ENCODE measurements at regions not wholly inside any gene's neighbourhood (a gene's known extent, or its start where the extent isn't known, plus 50 kb on each side); places are given as distances from the start of the nearest gene placed in this dataset.
"Not testable (repeated sequence)": the region's sequence is repeated elsewhere in the genome, so short reads cannot be mapped to it uniquely, and the experiment has no call there.

DNA sequence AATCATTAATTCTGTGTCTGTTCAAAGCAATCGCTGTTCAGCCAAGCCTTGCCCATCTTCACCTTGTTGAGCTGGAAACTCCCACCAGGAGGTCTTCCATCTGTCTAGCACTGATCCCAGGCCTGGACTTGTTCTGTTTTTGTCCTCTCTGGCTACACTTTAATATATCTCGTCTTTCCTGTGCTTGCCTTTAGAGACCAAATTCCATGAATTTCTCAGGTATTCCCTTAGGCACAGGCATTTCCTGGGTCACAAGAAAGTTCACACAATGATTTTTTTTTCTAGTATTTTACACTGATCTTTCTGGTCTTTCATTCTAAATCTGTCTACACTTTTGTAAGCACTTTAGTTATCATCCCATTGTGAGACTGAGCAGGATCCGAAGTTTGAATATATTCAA lies 116.4 kb upstream of the CCND2 start:
- DNase-seq (ENCODE audit: low read depth in 2 of 2), result no peak

DNA sequence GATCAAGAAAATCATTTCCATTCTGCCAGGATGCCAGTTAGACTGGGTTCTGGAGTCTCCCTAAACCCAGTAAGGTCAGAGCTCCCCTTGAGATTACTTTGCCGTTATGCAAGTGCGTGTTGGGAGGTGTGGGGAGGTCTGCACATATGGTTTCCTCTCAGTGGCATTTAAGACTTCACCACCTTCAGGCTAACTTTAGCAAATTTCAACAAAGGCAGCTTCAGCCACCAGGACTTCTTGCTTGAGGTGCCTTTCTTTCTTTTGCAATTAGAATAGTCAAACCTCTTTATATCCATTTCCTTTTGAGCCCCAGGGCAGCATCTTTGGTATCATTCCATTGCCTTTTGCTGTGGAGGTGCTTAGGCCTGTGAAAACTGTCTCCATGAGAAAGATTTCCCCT lies 117.2 kb upstream of the CCND2 start:
- no peak for DNase-seq (ENCODE audit: low read depth in 2 of 2)

DNA sequence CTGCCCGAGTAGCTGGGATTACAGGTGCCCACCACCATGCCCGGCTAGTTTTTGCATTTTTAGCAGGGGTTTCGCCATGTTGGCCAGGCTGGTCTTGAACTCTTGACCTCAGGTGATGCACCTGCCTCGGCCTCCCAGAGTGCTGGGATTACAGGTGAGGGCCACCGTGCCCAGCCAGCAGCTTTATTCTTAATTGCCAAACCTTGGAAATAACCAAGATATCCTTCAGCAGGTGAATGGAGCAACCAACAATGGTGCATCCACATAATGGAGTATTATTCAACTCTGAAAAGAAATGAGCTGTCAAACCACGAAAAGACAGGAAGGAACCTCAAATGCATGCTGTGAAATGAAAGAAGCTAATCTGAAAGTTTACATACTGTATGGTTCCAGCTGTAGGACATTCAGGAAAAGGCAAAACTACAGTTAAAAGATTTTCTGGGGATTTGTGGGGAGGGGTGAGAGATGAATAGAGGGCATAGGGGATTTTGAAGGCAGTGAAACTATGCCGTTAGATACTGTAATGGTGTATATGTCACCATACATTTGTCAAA lies 118.8 kb upstream of the CCND2 start:
- DNase-seq (ENCODE audit: low read depth in 2 of 2), result no peak

DNA sequence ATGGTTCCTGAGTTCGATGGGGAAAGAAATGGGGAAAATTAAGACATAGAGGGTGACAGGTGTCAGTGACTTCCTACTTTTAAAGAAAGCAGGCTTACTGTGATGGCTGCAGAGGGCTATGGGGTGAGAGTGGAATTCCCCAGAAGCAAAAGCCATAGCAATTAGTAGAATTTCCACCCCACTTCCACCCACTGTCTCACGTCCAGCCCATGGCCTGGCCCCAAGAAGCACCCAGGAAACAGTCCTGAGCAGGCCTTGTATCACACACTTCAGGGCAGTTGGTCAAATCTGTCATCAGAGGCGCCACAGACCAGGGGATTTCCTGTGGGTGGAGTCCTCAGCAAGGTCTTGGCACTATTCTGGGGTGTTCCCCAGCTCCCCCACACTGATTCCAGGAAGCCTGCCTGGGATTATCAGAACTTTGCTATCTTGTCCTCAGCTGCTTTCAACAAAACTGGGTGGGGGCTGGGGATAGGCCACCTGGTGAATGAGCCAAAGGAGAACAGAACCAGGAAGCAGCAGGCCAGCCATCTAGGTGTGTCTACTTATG lies 120.1 kb upstream of the CCND2 start:
- DNase-seq (ENCODE audit: low read depth in 2 of 2), result no peak

DNA sequence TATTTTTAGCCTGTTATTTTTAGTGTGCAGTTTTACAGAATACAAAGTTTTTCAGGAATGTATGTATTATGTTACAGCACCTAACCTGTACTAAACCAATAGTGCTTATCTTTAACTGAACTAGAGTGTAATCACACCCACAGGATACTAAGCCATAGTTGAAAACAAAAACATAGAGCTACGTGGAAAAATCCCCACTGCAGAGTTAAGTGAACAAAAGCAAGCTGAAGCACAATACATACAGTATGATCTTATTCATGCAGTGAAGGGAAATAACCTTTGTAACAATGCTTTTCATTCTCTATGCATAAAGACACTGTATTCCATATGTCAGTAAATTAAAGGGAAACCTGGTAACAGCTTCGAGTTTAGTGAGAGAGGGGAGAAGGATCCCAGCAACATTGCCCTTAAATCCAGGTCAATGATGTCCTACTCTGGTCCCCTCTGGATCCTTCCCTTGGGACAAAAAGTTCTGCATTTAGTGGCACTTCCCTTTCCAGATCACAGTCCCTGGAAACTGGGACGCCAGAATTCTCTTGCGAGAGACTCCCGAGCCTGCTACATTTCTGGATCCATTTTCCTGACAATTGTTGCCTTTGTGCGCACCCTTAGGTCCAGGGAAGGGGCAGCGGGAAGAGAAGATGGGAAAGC lies 121.3 kb upstream of the CCND2 start:
- DNase-seq (ENCODE audit: low read depth in 2 of 2), result no peak

DNA sequence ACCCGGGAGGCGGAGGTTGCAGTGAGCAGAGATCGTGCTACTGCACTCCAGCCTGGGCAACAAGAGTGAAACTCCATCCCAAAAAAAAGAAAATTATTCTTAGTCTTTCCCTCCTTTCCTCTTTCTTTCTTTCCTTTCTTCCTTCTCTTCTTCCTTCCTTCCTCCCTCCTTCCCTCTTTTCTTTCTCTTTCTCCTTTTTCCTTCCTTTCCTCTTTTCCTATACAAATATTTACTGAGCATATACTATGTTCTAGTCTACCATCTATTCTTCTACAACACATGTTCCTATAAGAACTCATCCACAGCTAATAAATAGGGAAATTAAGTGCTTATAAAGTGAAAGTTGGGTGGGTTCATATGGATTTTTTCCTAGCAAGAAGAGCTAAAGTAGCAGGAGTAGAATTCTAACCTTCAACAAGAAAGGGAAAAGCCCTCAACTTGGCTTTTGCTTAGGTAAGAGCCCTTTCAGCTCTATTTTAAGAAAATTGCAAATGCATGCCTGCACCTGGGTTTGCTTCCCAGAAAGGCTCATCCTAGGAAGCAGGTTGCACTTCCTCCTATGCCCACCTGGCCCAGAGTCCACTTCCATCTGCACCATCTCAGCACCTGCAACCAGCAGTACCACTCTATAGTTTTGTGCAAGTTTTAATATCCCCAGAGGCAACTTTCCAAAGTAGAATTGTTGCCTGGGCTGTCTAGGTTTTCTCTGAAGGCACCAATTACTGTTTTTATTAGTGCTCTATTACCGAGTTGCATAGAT lies 122.0 kb upstream of the CCND2 start:
- DNase-seq (ENCODE audit: low read depth in 2 of 2), result no peak

DNA sequence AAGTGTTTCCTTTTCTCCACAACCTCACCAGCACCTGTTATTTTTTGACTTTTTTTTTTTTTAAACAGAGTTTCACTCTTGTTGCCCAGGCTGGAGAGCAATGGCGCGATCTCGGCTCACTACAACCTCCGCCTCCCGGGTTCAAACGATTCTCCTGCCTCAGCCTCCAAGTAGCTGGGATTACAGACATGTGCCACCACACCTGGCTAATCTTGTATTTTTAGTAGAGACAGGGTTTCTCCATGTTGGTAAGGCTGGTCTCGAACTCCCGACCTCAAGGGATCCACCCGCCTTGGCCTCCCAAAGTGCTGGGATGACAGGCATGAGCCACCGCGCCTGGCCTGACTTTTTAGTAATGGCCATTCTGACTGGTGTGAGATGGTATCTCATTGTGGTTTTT lies 123.2 kb upstream of the CCND2 start:
- DNase-seq (ENCODE audit: low read depth in 2 of 2), result not testable (repeated sequence)

DNA sequence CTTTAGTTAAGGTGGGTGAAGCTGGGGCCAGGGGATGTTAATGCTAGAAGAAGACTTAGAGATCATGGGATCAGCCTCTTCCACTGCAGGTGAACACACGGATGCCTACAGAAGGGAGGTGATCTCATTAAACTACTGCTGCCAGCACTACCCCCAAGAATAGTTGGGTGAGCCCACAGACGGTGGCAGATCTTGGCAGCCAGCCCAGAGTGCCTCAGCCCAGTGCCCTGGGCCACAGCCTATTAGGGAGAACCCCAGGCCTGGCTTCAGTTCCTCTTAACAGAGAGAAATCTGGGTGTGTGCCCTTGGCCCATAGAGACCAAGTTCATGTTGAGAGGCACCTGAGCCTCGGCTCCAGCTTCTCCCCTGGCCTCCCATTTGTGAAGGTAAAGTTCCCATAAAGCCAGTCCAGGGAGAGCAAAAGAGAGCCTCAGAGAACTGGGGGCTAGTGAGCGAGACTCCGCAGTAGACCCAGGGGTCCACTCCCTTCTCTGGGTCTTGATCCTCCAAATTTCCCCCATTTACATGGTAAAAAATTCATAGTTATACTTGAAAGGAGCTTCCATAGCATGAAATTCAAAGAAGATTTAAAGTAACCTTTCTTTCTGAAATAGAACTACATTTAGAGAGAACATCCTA lies 125.0 kb upstream of the CCND2 start:
- DNase-seq (ENCODE audit: low read depth in 2 of 2), result no peak

DNA sequence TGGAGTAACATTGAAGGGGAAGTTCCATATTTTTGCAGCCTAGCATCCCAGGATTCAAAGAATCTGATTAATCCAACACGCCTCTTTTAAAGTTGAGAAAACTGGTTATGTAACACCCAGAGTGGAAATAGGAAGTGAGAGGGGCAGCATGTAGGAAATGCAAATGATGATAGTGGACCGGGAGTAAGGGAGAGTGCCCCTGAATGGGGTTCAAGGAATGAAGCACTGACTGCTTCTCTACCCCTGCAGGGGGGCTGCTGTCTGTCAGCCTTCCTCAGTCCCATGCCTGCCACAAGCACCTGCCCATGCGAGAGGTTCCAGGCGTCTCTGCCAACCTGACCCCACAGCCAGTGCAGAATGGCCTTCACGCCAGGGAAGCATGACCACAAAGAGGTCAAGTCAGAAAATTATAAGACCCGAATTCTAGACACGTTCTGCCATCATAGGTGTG lies 126.5 kb upstream of the CCND2 start:
- DNase-seq (ENCODE audit: low read depth in 2 of 2), result no peak

DNA sequence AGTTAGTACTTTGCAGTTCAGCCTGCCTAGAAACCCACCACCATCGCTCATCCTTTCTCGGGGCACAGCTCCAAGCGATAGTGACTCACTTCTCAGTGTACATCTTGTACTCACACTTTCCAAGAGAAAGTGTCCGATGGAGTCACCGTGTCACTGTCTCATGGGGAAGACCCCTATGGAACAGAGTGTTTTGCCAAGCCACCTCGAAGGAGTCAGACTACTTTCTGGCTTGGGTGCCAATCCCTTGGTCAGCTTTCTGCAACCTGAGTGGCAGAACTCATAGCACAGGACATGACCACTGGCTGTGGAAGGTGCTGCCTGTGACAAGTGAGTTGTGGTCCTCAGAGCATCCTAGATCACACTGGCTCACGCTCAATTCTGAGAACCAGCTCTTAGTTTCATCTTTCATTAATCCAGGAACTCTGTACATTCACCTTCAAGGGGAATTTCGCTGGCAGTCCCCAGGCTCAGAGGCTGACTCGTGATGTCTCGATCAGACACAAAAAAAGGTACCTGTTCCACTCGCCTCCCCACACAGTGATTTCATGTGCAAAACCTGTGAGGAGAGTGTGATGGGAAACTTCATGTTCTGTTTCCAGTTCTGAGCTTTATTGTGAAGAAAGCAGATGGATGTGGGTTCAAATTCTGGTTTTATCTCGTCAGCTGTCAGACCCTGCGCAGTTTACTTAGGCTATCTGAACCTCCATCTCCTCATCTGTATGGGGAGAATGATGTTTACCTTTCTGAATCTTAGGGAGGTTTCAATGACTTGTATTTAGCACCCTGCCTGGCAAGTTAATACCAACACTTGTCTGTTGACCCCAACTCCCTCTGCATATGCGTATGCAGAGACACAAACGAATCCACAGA lies 127.3 kb upstream of the CCND2 start:
- no peak for DNase-seq (ENCODE audit: low read depth in 2 of 2)

DNA sequence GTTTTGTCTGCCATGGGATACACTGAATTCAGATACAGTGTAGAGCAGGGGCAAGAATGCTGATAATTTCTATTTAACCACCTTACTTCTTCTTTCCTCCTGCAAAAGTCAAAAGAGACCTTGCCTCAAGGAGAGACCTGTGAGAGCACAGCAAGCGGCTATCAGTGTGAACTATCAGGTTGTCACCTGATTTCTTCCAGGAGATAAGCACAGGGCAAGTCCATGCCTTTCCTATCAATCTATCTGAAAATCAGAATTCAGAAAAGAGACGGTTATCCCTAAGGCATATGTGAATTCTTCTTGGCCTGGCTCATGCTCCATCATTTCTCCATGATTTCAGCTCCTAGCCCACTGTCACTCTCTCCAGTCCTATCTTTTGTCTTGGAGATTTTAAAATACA lies 128.9 kb upstream of the CCND2 start:
- no peak for DNase-seq (ENCODE audit: low read depth in 2 of 2)

DNA sequence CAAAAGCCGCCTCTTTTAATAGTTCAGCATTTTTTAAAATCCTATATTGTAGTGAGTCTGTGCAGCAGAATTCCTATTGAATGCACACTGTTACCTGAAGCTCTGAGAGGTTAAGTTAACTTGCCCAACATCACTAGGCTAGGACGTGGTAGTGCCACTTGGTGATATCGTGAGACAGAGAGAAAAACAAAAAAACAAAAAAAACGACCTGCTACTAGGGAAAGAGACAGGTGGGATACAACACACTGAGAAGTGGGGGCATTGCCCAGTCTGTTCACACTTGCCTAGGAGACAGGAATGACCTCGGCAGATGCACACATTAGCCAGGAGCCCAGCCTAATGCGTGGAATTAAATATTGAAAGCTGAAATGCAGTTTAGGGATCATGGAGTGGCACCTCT lies 129.7 kb upstream of the CCND2 start:
- no peak for DNase-seq (ENCODE audit: low read depth in 2 of 2)

DNA sequence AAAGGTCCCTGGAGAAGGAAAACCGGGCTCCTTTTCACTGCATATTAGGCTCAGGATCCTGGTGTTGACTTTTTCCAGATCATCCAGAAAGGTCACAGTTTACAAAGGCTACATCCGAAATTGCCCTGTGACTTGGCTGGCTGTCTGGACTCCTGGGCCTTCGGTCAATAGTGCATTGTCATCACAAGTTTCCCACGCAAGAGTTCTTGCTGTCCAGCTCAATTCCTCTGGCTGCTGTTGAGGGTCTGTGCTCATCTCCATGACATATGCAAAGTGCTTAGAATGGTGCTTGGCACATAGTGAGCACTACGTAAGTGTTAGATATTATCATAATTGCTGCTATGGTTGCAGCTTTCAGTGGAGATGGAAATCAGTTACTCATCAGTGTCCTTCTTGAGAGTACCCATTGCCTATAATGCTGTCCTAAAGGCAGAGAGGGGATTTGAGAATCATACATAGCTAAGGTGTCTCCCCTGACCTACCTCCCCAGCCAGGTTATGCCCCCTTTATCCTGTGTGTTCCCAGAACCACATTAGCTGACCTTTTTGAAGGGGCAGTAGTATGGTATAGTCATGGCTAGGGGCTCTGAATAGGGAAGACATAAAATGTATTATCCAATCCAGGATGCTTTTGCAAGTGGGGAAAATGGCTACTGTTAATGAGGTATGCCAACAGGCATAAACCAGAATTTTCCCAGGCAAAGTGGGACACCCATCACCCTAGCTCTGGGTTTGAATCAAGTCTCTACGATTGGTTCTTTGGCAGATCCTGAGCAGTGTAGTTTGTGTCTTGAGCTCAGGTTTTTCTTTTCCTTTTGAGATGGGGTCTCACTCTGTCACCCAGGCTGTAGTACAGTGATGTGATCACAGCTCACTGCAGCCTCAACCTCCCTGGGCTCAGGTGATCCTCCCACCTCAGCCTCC lies 132.0 kb upstream of the CCND2 start:
- DNase-seq (ENCODE audit: low read depth in 2 of 2), result no peak

DNA sequence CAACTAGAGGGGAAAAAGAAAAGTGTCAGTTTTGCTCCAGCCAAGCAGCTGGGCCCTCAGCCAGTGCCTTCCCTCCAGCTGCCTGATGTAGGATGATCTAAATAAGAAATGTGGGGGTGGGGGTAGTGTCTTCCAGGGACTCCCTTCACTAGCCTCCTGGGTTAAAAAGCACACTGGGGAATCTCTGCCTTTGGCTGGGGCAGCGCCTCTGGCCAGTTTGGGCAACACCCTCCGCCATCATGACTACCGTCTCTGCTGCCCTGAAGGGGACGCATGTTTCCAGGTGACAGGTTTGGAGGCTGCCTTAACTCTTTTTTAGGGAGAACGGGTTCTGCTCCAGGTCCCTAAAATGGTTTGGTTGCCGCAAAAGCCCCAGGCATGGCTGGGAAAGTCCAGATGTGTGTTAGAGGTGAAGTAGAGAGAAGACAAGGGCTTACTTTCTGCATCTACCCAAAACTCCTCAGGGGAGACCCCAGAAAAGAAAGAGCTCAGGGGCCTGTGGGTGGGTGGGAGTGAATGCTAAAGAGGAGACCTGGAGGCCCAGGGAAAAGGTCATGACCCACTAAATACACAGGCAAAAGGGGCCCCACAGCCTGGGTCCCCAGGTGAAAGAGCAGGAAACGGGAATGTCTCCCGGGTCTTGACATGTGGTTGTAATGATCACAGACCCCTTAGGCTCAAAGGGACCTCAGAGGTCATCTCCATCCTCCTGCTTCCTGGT lies 132.8 kb upstream of the CCND2 start:
- no peak for DNase-seq (ENCODE audit: low read depth in 2 of 2)

DNA sequence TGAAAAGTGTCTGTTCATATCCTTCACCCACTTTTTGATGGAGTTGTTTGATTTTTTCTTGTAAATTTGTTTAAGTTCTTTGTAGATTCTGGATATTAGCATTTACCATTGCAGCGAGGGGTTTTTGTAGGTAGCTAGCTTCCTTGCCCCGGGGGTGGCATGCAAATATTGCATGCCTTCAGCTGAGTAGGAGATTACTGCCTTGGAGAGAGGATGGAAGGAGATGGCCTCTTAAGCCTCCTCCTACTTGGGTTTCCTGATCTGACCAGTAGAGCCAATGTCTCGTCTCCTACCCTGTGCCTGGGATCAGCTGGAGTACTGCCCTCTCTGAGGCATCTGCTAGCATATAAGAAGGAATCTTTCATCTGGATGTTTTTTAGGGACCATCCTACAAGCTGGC lies 134.4 kb upstream of the CCND2 start:
- no peak for DNase-seq (ENCODE audit: low read depth in 2 of 2)

DNA sequence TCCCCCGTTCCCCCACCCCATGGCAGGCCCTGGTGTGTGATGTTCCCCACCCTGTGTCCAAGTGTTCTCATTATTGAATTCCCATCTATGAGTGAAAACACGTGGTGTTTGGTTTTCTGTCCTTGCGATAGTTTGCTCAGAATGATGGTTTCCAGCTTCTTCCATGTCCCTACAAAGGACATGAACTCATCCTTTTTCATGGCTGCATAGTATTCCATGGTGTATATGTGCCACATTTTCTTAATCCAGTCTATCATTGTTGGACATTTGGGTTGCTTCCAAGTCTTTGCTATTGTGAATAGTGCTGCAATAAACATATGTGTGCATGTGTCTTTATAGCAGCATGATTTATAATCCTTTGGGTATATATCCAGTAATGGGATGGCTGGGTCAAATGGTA lies 135.0 kb upstream of the CCND2 start:
- not testable (repeated sequence) for DNase-seq (ENCODE audit: low read depth in 2 of 2)

DNA sequence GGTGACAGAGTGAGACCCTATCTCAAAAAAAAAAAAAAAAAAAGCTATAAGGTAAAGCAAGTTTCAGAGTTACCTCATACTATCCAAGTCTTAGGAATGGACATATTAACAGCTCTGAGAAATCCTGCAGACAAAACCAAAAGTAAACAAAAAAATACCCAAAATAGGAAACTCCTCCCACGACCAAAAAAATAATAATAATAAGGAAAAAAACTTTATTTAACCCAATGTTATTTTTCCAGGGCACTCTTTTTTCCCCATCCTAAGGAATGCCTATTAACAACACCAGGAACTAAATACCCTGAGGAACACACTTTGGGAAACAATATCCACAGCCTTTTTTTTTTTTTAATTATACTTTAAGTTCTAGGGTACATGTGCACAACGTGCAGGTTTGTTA lies 135.5 kb upstream of the CCND2 start:
- no peak for DNase-seq (ENCODE audit: low read depth in 2 of 2)

DNA sequence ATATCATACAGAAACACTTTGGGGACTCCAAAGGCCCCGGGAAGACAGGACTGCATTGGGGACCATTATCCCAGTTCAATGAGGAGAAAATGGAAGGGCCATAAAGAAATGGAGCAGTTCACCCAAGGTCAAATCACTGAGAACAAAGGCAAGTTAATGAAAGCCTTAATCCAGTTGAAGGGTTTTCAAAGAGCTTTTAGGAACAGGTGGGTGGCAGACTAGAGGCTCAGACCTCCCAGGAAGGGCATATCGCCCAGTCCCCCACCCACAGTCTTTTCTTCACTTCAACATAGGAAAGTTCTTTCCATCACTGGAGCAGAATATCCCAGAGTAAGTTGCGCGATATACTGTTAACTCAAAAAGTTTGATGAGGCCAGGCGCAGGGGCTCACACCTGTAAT lies 136.1 kb upstream of the CCND2 start:
- DNase-seq (ENCODE audit: low read depth in 2 of 2), result no peak

DNA sequence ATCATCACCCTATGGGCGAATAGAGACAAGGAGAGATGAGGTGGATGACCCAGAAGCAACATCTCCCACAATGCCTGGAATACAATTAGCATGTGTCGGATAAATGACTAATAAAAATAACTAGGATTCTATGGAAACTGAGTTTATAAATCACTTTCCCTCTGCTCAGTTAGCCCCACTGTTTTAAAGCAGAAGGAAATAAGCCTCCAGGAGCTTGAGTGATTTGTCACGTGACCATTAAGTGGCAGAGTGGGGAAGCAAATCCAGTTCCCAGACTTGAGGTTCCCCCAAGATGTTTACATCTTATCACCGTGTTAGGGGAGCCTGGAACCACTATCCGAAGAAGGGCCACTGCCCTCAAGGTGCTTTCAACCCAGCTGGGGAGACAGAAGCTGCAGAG lies 136.5 kb upstream of the CCND2 start:
- DNase-seq (ENCODE audit: low read depth in 2 of 2), result no peak
